ENCODE measurements at regions not wholly inside any gene's neighbourhood (a gene's known extent, or its start where the extent isn't known, plus 50 kb on each side); places are given as distances from the start of the nearest gene placed in this dataset.
"Not testable (repeated sequence)": the region's sequence is repeated elsewhere in the genome, so short reads cannot be mapped to it uniquely, and the experiment has no call there.

- ATAC-seq (no peak), DNase-seq (peak; percentile 1)
- Mint-ChIP-seq H3K4me3 (no peak overlapping the region), H3K27ac (no peak overlapping the region), H3K9me3 (peaks cover 9% of the 10 kb centered on the region), H3K4me1 (no peaks in the 10 kb centered on the region), H3K27me3 (no peaks in the 10 kb centered on the region), H3K36me3 (ENCODE audit: low read depth) (no peaks in the 10 kb centered on the region)
Measured at GRCh38 chr14:25833341-25834126, 764.3 kb downstream of the NOVA1 start.

GRCh38 chr14:25832585-25832984 is 765.2 kb downstream of the NOVA1 start:
- ATAC-seq (no peak), DNase-seq (no peak)
- H3K4me1 Mint-ChIP-seq, result no peaks in the 10 kb centered on the region
- no peaks in the 10 kb centered on the region for H3K36me3 Mint-ChIP-seq (ENCODE audit: low read depth)
- peaks cover 4% of the 10 kb centered on the region for H3K9me3 Mint-ChIP-seq
- H3K27me3 Mint-ChIP-seq, result no peaks in the 10 kb centered on the region
- no peak overlapping the region for H3K4me3 Mint-ChIP-seq
- no peak overlapping the region for H3K27ac Mint-ChIP-seq

- no peaks in the 10 kb centered on the region for H3K4me1 Mint-ChIP-seq
- no peaks in the 10 kb centered on the region for H3K27me3 Mint-ChIP-seq
- H3K36me3 Mint-ChIP-seq (ENCODE audit: low read depth), result no peaks in the 10 kb centered on the region
- ATAC-seq (no peak), DNase-seq (no peak)
- H3K9me3 Mint-ChIP-seq, result no peaks in the 10 kb centered on the region
- H3K27ac Mint-ChIP-seq, result no peak overlapping the region
- no peak overlapping the region for H3K4me3 Mint-ChIP-seq
Measured at GRCh38 chr14:25828562-25828961, 769.3 kb downstream of the NOVA1 start.

GRCh38 chr14:25826105-25826504 is 771.7 kb downstream of the NOVA1 start:
- DNase-seq (no peak), ATAC-seq (no peak)
- Mint-ChIP-seq H3K9me3 (no peaks in the 10 kb centered on the region), H3K4me1 (no peaks in the 10 kb centered on the region), H3K27me3 (no peaks in the 10 kb centered on the region), H3K36me3 (ENCODE audit: low read depth) (no peaks in the 10 kb centered on the region), H3K4me3 (no peak overlapping the region), H3K27ac (no peak overlapping the region)

GRCh38 chr14:25820368-25820767 is 770.4 kb upstream of the STXBP6 start:
- Mint-ChIP-seq H3K9me3 (peaks cover 3% of the 10 kb centered on the region), H3K36me3 (ENCODE audit: low read depth) (no peaks in the 10 kb centered on the region), H3K4me1 (no peaks in the 10 kb centered on the region), H3K4me3 (no peak overlapping the region), H3K27ac (no peak overlapping the region), H3K27me3 (no peaks in the 10 kb centered on the region)
- ATAC-seq (no peak), DNase-seq (no peak)

GRCh38 chr14:25814622-25815021 is 764.7 kb upstream of the STXBP6 start:
- not testable (repeated sequence) for H3K27me3 Mint-ChIP-seq; H3K27ac Mint-ChIP-seq; H3K4me1 Mint-ChIP-seq; H3K9me3 Mint-ChIP-seq; H3K4me3 Mint-ChIP-seq; ATAC-seq; DNase-seq; H3K36me3 Mint-ChIP-seq (ENCODE audit: low read depth)

- Mint-ChIP-seq H3K27me3 (no peaks in the 10 kb centered on the region), H3K27ac (no peak overlapping the region), H3K36me3 (ENCODE audit: low read depth) (no peaks in the 10 kb centered on the region), H3K4me3 (no peak overlapping the region), H3K9me3 (peaks cover 9% of the 10 kb centered on the region), H3K4me1 (no peaks in the 10 kb centered on the region)
- no peak for ATAC-seq
- no peak for DNase-seq
Measured at GRCh38 chr14:25803386-25804018, 753.6 kb upstream of the STXBP6 start.

GRCh38 chr14:25800841-25801240 is 750.9 kb upstream of the STXBP6 start:
- H3K27ac Mint-ChIP-seq, result no peak overlapping the region
- H3K36me3 Mint-ChIP-seq (ENCODE audit: low read depth), result no peaks in the 10 kb centered on the region
- no peaks in the 10 kb centered on the region for H3K27me3 Mint-ChIP-seq
- ATAC-seq (no peak), DNase-seq (no peak)
- H3K4me1 Mint-ChIP-seq, result no peaks in the 10 kb centered on the region
- peaks cover 9% of the 10 kb centered on the region for H3K9me3 Mint-ChIP-seq
- H3K4me3 Mint-ChIP-seq, result no peak overlapping the region

GRCh38 chr14:25788252-25788651 is 738.3 kb upstream of the STXBP6 start:
- H3K9me3 Mint-ChIP-seq, result peaks cover 24% of the 10 kb centered on the region

GRCh38 chr14:25765909-25766308 is 716.0 kb upstream of the STXBP6 start:
- DNase-seq, result no peak
- H3K9me3 Mint-ChIP-seq, result peaks cover 11% of the 10 kb centered on the region
- H3K27me3 Mint-ChIP-seq, result no peaks in the 10 kb centered on the region
- no peak overlapping the region for H3K4me3 Mint-ChIP-seq
- H3K36me3 Mint-ChIP-seq (ENCODE audit: low read depth), result no peaks in the 10 kb centered on the region
- H3K4me1 Mint-ChIP-seq, result no peaks in the 10 kb centered on the region
- no peak for ATAC-seq
- no peak overlapping the region for H3K27ac Mint-ChIP-seq

More at GRCh38 chr14:25788252-25788651, 738.3 kb upstream of the STXBP6 start:
- Mint-ChIP-seq H3K36me3 (ENCODE audit: low read depth) (no peaks in the 10 kb centered on the region), H3K4me3 (no peak overlapping the region), H3K4me1 (no peaks in the 10 kb centered on the region), H3K27me3 (no peaks in the 10 kb centered on the region), H3K27ac (no peak overlapping the region)
- ATAC-seq (no peak), DNase-seq (no peak)

GRCh38 chr14:25759920-25760655 is 710.1 kb upstream of the STXBP6 start:
- ATAC-seq (no peak), DNase-seq (no peak)
- Mint-ChIP-seq H3K36me3 (ENCODE audit: low read depth) (no peaks in the 10 kb centered on the region), H3K27me3 (no peaks in the 10 kb centered on the region), H3K4me1 (no peaks in the 10 kb centered on the region), H3K4me3 (no peak overlapping the region), H3K27ac (no peak overlapping the region), H3K9me3 (peaks cover 4% of the 10 kb centered on the region)

GRCh38 chr14:25759256-25759655 is 709.3 kb upstream of the STXBP6 start:
- Mint-ChIP-seq H3K4me1 (no peaks in the 10 kb centered on the region), H3K9me3 (peaks cover 4% of the 10 kb centered on the region), H3K36me3 (ENCODE audit: low read depth) (no peaks in the 10 kb centered on the region), H3K27me3 (no peaks in the 10 kb centered on the region), H3K27ac (no peak overlapping the region), H3K4me3 (no peak overlapping the region)
- no peak for ATAC-seq
- no peak for DNase-seq

- H3K27ac Mint-ChIP-seq, result no peak overlapping the region
- DNase-seq, result no peak
- H3K4me1 Mint-ChIP-seq, result no peaks in the 10 kb centered on the region
- ATAC-seq, result no peak
- H3K27me3 Mint-ChIP-seq, result no peaks in the 10 kb centered on the region
- peaks cover 4% of the 10 kb centered on the region for H3K9me3 Mint-ChIP-seq
- H3K36me3 Mint-ChIP-seq (ENCODE audit: low read depth), result no peaks in the 10 kb centered on the region
- H3K4me3 Mint-ChIP-seq, result no peak overlapping the region
Measured at GRCh38 chr14:25757364-25757763, 707.4 kb upstream of the STXBP6 start.

- no peak for DNase-seq
- Mint-ChIP-seq H3K4me3 (no peak overlapping the region), H3K36me3 (ENCODE audit: low read depth) (no peaks in the 10 kb centered on the region), H3K9me3 (peaks cover 4% of the 10 kb centered on the region), H3K27me3 (no peaks in the 10 kb centered on the region), H3K27ac (no peak overlapping the region), H3K4me1 (no peaks in the 10 kb centered on the region)
- no peak for ATAC-seq
Measured at GRCh38 chr14:25756876-25757275, 706.9 kb upstream of the STXBP6 start.

GRCh38 chr14:25753130-25753529 is 703.2 kb upstream of the STXBP6 start:
- Mint-ChIP-seq H3K9me3 (peaks cover 12% of the 10 kb centered on the region), H3K27ac (no peak overlapping the region), H3K4me3 (no peak overlapping the region), H3K4me1 (no peaks in the 10 kb centered on the region), H3K36me3 (ENCODE audit: low read depth) (no peaks in the 10 kb centered on the region), H3K27me3 (no peaks in the 10 kb centered on the region)
- no peak for ATAC-seq
- DNase-seq, result no peak

Measured in activated naive CD8-positive, alpha-beta T cell treated with anti-CD3 and anti-CD28 coated beads, Interleukin-2, amount 50 U/mL, for 24 hours (primary cell).